ENCODE measurements at regions not wholly inside any gene's neighbourhood (a gene's known extent, or its start where the extent isn't known, plus 50 kb on each side); places are given as distances from the start of the nearest gene placed in this dataset.

DNA sequence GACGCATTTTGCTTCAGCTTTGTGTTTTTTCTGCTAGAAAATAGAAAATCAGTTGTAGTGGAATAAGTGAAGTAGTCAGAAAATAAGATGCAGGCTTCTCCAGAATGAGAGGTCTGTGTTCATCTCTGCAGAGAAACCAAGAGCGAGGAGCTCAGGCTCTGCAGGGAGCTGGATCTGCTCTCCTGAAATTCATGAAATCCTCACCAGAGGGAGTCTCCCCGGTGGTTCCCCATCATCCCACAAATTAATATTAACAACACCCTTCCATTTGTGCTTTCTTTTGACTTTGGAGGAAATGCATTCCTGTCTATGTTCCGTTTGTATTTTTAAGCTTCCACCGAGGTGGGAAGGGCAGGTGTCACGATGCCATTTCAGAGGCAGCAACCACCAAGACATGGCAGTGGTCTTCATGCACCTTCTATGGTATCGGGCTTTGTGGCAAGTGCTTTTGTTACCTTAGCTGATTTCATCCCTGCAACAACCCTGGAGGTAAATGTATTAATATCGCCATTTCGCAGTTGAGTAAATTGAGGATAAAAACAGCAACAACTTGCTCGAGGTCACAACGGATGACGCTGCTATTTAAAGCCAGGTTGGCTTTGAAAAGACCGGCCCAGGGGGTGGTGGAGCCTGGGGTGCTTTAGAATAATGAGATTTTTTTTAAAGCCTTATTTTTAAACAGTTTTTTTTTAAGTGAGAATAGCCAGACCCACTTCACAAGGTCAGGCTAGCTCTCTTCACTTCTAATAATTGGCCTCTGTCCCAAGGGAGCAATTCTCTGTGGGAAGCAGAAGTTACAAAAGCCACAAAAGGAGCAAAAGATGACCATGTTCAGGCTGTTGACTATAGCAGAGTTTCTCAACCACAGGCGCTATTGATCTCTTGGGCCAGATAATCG lies 367.6 kb upstream of the ERCC4 start:
- Histone ChIP-seq H2AFZ (ENCODE audit: low read depth, low read length) (no peak overlapping the region), H3K9me3 (replicated peaks; ENCODE audit: control insufficient read depth, insufficient read depth, low read length) (peaks cover 3% of the 10 kb centered on the region), H3K9ac (replicated peaks; ENCODE audit: extremely low read depth, insufficient read depth, low read length) (no peak overlapping the region), H3K27me3 (ENCODE audit: control insufficient read depth in 2 of 2, insufficient read depth in 2 of 2, low read length in 2 of 2) (no peaks in the 10 kb centered on the region), H3K4me2 (ENCODE audit: insufficient read depth, low read length) (no peak overlapping the region), H3K27ac (ENCODE audit: insufficient read depth, low read depth, low read length) (no peak overlapping the region), H3K4me1 (ENCODE audit: control insufficient read depth, extremely low read depth, insufficient read depth, low read length) (no peaks in the 10 kb centered on the region), H3K79me2 (ENCODE audit: control insufficient read depth, insufficient read depth, low read length) (no peaks in the 10 kb centered on the region), H3K36me3 (ENCODE audit: control insufficient read depth in 2 of 2, extremely low read depth in 1 of 2, insufficient read depth in 2 of 2, low read length in 2 of 2) (no peaks in the 10 kb centered on the region), H4K20me1 (replicated peaks; ENCODE audit: control insufficient read depth, extremely low read depth, insufficient read depth, low read length) (no peaks in the 10 kb centered on the region), H3K9me1 (replicated peaks; ENCODE audit: control insufficient read depth, extremely low read depth, insufficient read depth, low read length) (no peaks in the 10 kb centered on the region), H3K4me3 (replicated peaks in 1 of 3; ENCODE audit: insufficient read depth in 1 of 3, low read depth in 1 of 3, low read length in 3 of 3) (no peak overlapping the region)
- FAIRE-seq = no peak
- BruUV-seq (replicated peaks) = no TSS peak
- DNase-seq (ENCODE audit: low read depth, low spot score) = no peak
- no peak for TF ChIP-seq GATA2 (IDR thresholded peaks at IDR 0.05; ENCODE audit: insufficient read depth, insufficient read length, low read depth, low read length)
- no peak for TF ChIP-seq JUN (IDR thresholded peaks at IDR 0.05; ENCODE audit: borderline replicate concordance, insufficient read depth, insufficient read length, low read depth)
- no peak for TF ChIP-seq POLR2AphosphoS5 (IDR thresholded peaks at IDR 0.05; ENCODE audit: insufficient read depth, low read depth, low read length)
- TF ChIP-seq, protein P1, sequence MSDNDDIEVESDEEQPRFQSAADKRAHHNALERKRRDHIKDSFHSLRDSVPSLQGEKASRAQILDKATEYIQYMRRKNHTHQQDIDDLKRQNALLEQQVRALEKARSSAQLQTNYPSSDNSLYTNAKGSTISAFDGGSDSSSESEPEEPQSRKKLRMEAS (IDR thresholded peaks at IDR 0.05; ENCODE audit: insufficient read depth, insufficient read length) = no peak
- no peak for TF ChIP-seq FOS (IDR thresholded peaks at IDR 0.05; ENCODE audit: borderline replicate concordance, insufficient read depth, low read length)
- no peak for TF ChIP-seq MYC (IDR thresholded peaks at IDR 0.05; ENCODE audit: low read depth, low read length)
- TF ChIP-seq, protein P2, sequence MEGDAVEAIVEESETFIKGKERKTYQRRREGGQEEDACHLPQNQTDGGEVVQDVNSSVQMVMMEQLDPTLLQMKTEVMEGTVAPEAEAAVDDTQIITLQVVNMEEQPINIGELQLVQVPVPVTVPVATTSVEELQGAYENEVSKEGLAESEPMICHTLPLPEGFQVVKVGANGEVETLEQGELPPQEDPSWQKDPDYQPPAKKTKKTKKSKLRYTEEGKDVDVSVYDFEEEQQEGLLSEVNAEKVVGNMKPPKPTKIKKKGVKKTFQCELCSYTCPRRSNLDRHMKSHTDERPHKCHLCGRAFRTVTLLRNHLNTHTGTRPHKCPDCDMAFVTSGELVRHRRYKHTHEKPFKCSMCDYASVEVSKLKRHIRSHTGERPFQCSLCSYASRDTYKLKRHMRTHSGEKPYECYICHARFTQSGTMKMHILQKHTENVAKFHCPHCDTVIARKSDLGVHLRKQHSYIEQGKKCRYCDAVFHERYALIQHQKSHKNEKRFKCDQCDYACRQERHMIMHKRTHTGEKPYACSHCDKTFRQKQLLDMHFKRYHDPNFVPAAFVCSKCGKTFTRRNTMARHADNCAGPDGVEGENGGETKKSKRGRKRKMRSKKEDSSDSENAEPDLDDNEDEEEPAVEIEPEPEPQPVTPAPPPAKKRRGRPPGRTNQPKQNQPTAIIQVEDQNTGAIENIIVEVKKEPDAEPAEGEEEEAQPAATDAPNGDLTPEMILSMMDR (IDR thresholded peaks at IDR 0.05; ENCODE audit: extremely low read depth in 1 of 2, insufficient read depth in 1 of 2, low read depth in 1 of 2, low read length in 2 of 2) = no peak
- TF ChIP-seq EZH2 (IDR thresholded peaks at IDR 0.05; ENCODE audit: borderline replicate concordance, low read depth, low read length, severe bottlenecking) = no peak
- TF ChIP-seq POLR2A (IDR thresholded peaks at IDR 0.05; ENCODE audit: low read depth, low read length) = no peak
- intact Hi-C loops (cut with micrococcal nuclease) = no loop called here
- dilution Hi-C loops (cut with MboI; ENCODE audit: extremely low pct_ligation_motif_present, low sequenced_read_pairs) = no loop called here
- CTCF ChIA-PET = no interaction called here
- POLR2A ChIA-PET = no interaction called here

All from endothelial cell of umbilical vein (primary cell).